ENCODE measurements at regions not wholly inside any gene's neighbourhood (a gene's known extent, or its start where the extent isn't known, plus 50 kb on each side); places are given as distances from the start of the nearest gene placed in this dataset.
"Not testable (repeated sequence)": the region's sequence is repeated elsewhere in the genome, so short reads cannot be mapped to it uniquely, and the experiment has no call there.

- Histone ChIP-seq H3K4me3 (no peak overlapping the region), H3K27ac (no peak overlapping the region)
Measured at GRCh38 chr4:126859872-126860271, 772.9 kb upstream of the INTU start.

GRCh38 chr4:126860308-126860707 is 772.4 kb upstream of the INTU start:
- Histone ChIP-seq H3K4me3 (no peak overlapping the region), H3K27ac (no peak overlapping the region)

DNA sequence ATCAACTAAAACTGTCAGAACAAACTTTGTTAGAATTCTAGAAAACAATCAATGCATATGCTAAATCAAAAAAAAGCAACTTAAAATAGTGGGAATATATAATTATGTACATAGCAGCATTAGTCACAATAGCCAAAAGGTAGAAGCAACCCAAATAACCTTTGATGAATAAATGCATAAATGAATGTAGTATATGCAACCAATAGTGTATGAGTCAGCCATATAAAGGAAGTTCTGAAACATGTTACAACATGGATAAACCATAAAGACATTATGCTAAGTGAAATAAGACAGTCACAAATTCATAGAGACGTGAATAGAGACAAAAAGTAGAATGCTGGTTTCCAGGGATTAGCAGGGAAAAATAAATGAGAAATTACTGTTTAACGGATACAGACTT is 762.8 kb upstream of the INTU start:
- Histone ChIP-seq H3K4me3 (no peak overlapping the region), H3K27ac (no peak overlapping the region)

DNA sequence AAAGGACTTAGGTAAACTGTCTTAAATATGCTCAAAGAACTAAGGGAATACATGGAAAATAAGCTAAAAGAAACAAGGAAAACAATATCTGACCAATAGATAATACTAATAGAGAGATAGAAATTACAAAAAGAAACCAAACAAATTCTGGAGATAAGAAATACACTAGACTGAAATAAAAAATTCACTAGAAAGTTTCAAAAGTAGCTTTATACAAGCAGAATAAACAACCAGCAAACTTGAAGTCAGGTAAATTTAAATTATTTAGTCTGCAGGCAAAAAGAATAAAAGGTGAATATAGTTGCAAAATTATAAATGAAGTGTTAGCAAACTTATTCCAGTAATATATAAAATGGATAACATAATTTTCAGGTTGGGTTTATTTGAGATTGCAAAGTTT is 760.9 kb upstream of the INTU start:
- H3K27ac ChIP-seq: no peak overlapping the region
- no peak overlapping the region for H3K4me3 ChIP-seq

GRCh38 chr4:126874533-126874932 is 758.2 kb upstream of the INTU start:
- H3K4me3 ChIP-seq: no peak overlapping the region
- no peak overlapping the region for H3K27ac ChIP-seq

DNA sequence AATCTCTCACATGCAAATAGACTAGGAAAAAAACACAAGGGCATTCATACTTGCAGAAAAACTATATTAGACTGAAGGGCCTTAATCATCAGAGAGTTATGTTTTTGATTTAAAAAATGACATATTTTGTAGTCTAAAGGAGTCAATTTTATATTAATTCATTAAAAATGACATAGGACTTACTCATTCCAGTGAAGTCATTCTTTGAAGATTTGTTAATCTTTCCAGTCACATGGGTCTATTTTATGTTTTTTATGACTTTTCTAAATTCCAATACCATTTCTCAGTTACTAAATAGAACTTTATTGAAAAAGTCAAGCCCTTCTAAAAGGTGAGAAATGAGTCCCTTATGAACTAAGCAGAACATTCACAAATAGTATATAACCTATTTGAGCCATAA is 743.8 kb upstream of the INTU start:
- no peak overlapping the region for H3K27ac ChIP-seq
- no peak overlapping the region for H3K4me3 ChIP-seq

DNA sequence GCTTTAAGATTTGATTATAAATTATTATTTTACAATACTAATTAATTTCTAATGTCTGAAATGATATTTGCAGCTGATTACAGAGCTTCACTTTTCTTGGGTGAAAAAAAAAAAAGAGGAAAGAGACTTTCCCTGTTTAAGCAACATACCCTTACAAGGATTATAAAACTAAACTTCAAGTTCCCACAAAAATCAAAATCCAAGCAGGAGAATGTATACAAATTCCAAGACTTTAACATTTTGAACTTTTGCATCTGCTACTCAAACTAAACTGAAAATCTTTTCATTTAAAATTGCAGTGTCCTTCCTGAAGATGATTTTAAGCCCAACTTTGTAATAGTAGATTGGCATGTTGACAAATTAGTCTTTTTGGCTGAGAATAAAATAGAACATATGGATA is 742.4 kb upstream of the INTU start:
- no peak overlapping the region for H3K4me3 ChIP-seq

GRCh38 chr4:126890994-126891393 is 741.8 kb upstream of the INTU start:
- Histone ChIP-seq H3K27ac (no peak overlapping the region), H3K4me3 (no peak overlapping the region)

More for the DNA sequence above, 742.4 kb upstream of the INTU start:
- H3K27ac ChIP-seq: no peak overlapping the region

GRCh38 chr4:126894963-126895362 is 737.8 kb upstream of the INTU start:
- Histone ChIP-seq H3K4me3 (no peak overlapping the region), H3K27ac (no peak overlapping the region)

DNA sequence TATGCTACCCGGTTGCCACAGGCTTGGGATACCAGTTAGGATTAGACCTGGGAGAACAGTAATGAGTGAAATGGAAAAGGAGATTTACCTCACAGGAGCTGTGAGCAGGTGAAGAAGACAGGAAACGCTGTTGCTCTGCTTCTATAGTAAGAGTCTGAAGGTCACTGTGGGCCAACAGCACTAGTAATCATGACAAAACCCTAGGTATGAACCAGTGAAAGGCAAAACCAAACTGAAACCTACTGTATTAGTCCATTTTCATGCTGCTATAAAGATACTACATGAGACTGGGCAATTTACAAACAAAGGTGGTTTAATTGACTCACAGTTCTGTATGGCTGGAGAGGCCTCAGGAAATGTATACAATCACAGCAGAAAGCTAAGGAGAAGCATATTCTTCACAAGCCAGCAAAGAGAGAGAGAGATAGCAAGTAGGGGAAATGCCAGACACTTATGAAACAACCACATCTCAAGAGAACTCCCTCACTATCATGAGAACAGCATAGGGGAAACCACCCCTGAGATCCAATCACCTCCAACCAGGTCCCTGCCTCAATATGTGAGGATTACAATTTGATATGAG is 736.7 kb upstream of the INTU start:
- H3K27ac ChIP-seq: no peak overlapping the region
- no peak overlapping the region for H3K4me3 ChIP-seq

DNA sequence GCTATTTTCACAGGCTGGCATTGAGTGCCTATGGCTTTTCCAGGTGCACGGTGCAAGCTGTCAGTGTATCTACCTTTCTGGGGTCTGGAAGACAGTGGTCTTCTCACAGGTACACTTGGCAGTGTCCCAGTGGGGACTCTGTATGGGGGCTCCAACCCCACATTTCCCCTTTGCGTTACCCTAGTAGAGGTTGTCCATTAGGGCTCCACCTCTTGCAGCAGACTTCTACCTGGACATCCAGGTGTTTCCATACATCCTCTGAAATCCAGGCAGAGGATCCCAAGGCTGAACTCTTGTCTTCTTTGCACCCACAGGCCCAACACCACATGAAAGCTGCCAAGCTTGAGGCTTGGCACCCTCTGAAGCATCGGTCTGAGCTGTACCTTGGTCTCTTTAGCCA is 735.7 kb upstream of the INTU start:
- Histone ChIP-seq H3K27ac (no peak overlapping the region), H3K4me3 (no peak overlapping the region)

- Histone ChIP-seq H3K27ac (peak overlapping the region in 2 of 21 experiments; percentile 0 to 39), H3K4me3 (no peak overlapping the region)
Measured at GRCh38 chr4:126898815-126899214, 733.9 kb upstream of the INTU start.

GRCh38 chr4:126899331-126899801 is 733.4 kb upstream of the INTU start:
- H3K4me3 ChIP-seq: no peak overlapping the region
- H3K27ac ChIP-seq: peak overlapping the region in 1 of 21 experiments; percentile 39

DNA sequence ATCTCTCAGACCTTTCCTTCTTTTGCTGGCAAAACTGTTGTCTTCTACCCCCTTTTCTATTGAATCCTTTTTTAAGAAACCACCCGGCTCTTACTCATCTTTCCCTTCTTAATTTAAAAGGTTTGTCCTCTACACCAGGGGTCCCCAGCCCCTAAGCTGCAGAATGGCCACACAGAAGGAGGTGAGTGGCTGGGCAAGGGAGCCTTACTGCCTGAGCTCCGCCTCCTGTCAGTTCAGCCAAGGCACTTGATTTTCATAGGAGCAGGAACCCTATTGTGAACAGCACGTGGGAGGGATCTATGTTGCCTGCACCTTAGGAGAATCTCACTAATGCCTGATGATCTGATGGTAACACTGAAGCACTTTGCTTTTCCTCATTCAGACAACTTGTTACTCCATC is 726.3 kb upstream of the INTU start:
- H3K27ac ChIP-seq: no peak overlapping the region
- H3K4me3 ChIP-seq: no peak overlapping the region

GRCh38 chr4:126907389-126907788 is 725.4 kb upstream of the INTU start:
- H3K27ac ChIP-seq: no peak overlapping the region
- no peak overlapping the region for H3K4me3 ChIP-seq

DNA sequence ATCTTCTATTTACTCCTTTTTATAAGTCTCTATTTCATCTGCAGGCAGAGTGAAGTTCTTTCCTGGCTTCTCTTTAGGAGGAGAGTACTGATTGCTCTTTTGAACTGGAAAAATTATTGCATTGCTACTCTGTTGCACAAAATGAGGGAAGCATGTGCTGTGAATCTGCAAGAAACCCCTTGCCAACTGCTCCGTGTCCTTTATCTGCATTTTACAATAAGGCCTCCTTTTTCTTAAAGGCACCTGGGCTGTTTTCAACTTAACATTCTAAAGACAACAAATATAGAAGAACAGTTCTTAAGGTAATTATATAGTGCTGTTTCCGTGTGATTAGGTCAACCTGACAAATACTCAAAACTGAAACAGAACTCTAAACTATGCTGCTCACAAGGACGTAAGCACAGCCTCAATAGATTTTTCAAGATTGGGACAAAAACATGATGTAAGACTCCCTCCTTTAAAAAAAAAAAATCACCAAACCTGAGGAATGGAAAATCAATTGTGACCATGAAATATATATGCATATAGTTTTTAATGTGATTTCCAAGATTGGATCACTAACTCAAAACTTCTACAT is 716.6 kb upstream of the INTU start:
- Histone ChIP-seq H3K4me3 (no peak overlapping the region), H3K27ac (peak overlapping the region in 2 of 21 experiments; percentile 29 to 46)

DNA sequence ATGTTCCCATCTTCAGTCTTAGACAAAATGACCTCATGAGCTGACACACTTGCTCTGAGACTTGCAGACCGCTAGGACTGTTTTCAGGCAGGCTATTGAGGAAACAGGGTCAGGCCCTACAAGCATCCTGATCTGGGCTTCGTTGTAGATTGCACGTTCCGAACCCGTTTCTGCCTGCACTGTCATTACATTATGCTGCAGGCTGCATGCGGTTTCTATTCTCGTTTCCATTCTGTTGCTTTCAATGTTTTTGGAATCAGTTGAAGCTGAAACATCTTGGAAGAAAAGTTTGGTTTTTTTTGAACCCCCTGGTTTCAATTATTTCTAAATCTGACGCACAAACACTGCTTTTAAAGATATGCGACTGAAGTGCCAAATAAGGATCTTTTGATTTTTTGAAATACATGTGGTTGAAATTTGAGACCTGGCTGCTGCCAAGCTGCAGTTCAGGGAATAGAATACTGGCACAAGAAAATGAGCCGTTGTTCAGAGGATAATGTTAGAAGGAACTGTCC is 716.1 kb upstream of the INTU start:
- peak overlapping the region in 2 of 21 experiments; percentile 18 to 46 for H3K27ac ChIP-seq
- no peak overlapping the region for H3K4me3 ChIP-seq

GRCh38 chr4:126922328-126922938 is 710.3 kb upstream of the INTU start:
- H3K4me3 ChIP-seq, H3K27ac ChIP-seq: not testable (repeated sequence)

DNA sequence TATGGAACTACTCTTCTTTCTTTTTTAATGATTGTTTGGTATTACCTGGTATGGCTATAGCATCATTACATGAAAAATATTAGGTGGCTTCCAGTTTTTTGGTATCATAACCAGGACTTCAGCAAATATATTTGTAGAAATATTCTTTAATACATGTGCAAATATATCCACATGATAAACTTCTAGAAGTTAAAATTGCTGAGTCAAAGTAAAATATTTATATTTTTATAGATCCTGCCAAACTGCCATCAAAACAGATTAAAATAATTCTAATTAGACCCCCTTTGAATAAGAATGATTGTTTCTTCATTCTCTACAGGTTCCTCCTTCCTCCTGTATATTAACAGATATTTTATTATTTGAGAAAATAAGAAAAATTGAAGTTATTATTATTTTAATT is 708.5 kb upstream of the INTU start:
- no peak overlapping the region for H3K4me3 ChIP-seq
- no peak overlapping the region for H3K27ac ChIP-seq

DNA sequence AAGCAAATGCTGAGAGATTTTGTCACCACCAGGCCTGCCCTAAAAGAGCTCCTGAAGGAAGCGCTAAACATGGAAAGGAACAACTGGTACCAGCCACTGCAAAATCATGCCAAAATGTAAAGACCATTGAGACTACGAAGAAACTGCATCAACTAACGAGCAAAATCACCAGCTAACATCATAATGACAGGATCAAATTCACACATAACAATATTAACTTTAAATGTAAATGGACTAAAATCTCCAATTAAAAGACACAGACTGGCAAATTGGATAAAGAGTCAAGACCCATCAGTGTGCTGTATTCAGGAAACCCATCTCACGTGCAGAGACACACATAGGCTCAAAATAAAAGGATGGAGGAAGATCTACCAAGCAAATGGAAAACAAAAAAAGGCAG is 702.7 kb upstream of the INTU start:
- H3K27ac ChIP-seq, H3K4me3 ChIP-seq: not testable (repeated sequence)

DNA sequence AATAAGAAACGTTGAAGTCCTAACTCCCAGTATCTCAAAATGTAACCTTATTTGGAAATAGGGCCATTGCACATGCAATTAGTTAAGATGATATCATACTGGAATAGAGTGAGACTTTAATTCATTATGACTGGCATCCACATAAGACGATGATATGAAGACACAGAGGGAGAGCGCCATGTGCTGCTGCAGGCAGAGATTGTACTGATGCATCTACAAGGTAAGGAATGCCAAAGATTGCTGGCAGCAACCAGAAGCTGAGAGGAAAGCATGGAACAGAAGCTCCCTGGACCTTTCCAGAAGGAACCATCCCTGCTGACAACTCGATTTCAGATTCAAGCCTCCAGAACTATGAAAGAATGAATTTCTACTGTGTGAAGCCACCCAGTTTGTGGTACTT is 697.0 kb upstream of the INTU start:
- no peak overlapping the region for H3K4me3 ChIP-seq
- H3K27ac ChIP-seq: no peak overlapping the region
